ENCODE measurements at regions not wholly inside any gene's neighbourhood (a gene's known extent, or its start where the extent isn't known, plus 50 kb on each side); places are given as distances from the start of the nearest gene placed in this dataset.
"Not testable (repeated sequence)": the region's sequence is repeated elsewhere in the genome, so short reads cannot be mapped to it uniquely, and the experiment has no call there.

DNA sequence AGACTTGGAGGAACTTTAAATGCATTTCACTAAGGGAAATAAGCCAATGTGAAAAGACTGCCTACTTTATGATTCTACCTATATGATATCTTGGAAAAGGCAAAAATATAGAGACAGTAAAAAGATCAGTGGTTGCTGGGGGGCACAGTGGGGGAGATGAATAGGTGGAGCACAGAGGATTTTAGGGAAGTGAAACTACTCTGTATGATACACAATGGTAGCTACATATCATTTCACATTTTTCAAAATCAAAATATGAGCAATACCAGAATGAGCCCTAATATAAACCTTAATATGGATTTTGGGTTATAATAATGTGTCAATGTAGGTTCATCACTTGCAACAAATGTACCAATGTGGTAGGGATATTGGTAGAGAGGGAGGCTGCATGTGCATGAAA lies 161.4 kb upstream of the HTR1E start:
- Histone ChIP-seq H3K79me2 (ENCODE audit: insufficient read depth, low read depth, low read length) (no peaks in the 10 kb centered on the region), H3K4me3 (ENCODE audit: low read depth, low read length, poor library complexity, severe bottlenecking) (no peak overlapping the region), H3K4me2 (ENCODE audit: low read length) (no peak overlapping the region), H3K9me2 (ENCODE audit: insufficient read depth, low read length) (no peaks in the 10 kb centered on the region), H3K4me1 (ENCODE audit: insufficient read depth, low read length, poor library complexity, severe bottlenecking) (no peaks in the 10 kb centered on the region), H3K27ac (ENCODE audit: low read depth, low read length, poor library complexity, severe bottlenecking) (no peak overlapping the region), H3K36me3 (ENCODE audit: insufficient read depth, low read length) (no peaks in the 10 kb centered on the region), H4K20me1 (ENCODE audit: insufficient read depth, low read length) (no peaks in the 10 kb centered on the region), H3K9me3 (ENCODE audit: low read length) (no peaks in the 10 kb centered on the region), H2AFZ (ENCODE audit: low read length) (no peak overlapping the region)
- BruUV-seq (replicated peaks), result no TSS peak
- POLR2A ChIA-PET, result no interaction called here
- CTCF ChIA-PET (ENCODE audit: unreplicated experiment), result no interaction called here
- intact Hi-C loops (cut with micrococcal nuclease; ENCODE audit: unreplicated experiment), result no loop called here
- peak; percentile 20 for DNase-seq (ENCODE audit: low spot score)
- TF ChIP-seq EZH2phosphoT487 (IDR thresholded peaks at IDR 0.05; ENCODE audit: borderline replicate concordance, low read depth, low read length) (no peak), CTCF (conservative IDR thresholded peaks at IDR 0.05; ENCODE audit: low read length) (no peak)

GRCh38 chr6:86765211-86765610 lies 172.1 kb upstream of the HTR1E start:
- Histone ChIP-seq H4K20me1 (ENCODE audit: insufficient read depth, low read length) (no peaks in the 10 kb centered on the region), H3K79me2 (ENCODE audit: insufficient read depth, low read depth, low read length) (no peaks in the 10 kb centered on the region), H3K4me1 (ENCODE audit: insufficient read depth, low read length, poor library complexity, severe bottlenecking) (no peaks in the 10 kb centered on the region), H3K4me3 (ENCODE audit: low read depth, low read length, poor library complexity, severe bottlenecking) (no peak overlapping the region), H2AFZ (ENCODE audit: low read length) (no peak overlapping the region), H3K4me2 (ENCODE audit: low read length) (no peak overlapping the region), H3K36me3 (ENCODE audit: insufficient read depth, low read length) (no peaks in the 10 kb centered on the region), H3K9me2 (ENCODE audit: insufficient read depth, low read length) (no peaks in the 10 kb centered on the region; the same call in 1 of the 2 replicates), H3K9me3 (ENCODE audit: low read length) (no peaks in the 10 kb centered on the region), H3K27ac (ENCODE audit: low read depth, low read length, poor library complexity, severe bottlenecking) (no peak overlapping the region)
- ChIA-PET POLR2A (interaction anchor here (0.7 kb wide), 1 partner anchor 21 kb away, joined by 3 read pairs; no protein-coding TSS in a partner anchor), CTCF (ENCODE audit: unreplicated experiment) (no interaction called here)
- TF ChIP-seq EZH2phosphoT487 (IDR thresholded peaks at IDR 0.05; ENCODE audit: borderline replicate concordance, low read depth, low read length) (no peak), CTCF (conservative IDR thresholded peaks at IDR 0.05; ENCODE audit: low read length) (no peak)
- no peak for DNase-seq (ENCODE audit: low spot score)
- intact Hi-C loops (cut with micrococcal nuclease; ENCODE audit: unreplicated experiment), result no loop called here
- no TSS peak for BruUV-seq (replicated peaks)

DNA sequence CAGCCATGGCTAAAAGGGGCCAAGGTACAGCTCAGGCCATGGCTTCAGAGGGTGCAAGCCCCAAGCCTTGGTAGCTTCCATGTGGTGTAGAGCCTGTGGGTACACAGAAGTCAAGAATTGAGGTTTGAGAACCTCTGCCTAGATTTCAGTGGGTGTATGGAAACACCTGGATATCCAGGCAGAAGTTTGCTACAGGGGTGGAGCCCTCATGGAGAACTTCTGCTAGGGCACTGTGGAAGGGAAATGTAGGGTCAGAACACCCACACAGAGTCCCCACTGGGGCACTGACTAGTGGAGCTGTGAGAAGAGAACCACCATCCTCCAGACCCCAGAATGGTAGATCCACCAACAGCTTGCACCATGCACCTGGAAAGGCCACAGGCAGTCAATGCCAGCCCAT lies 177.4 kb upstream of the HTR1E start:
- H3K4me3 ChIP-seq (ENCODE audit: low read depth, low read length, poor library complexity, severe bottlenecking); H3K27ac ChIP-seq (ENCODE audit: low read depth, low read length, poor library complexity, severe bottlenecking); intact Hi-C loops (cut with micrococcal nuclease; ENCODE audit: unreplicated experiment); H2AFZ ChIP-seq (ENCODE audit: low read length); H3K36me3 ChIP-seq (ENCODE audit: insufficient read depth, low read length); H4K20me1 ChIP-seq (ENCODE audit: insufficient read depth, low read length); POLR2A ChIA-PET; H3K4me1 ChIP-seq (ENCODE audit: insufficient read depth, low read length, poor library complexity, severe bottlenecking); H3K4me2 ChIP-seq (ENCODE audit: low read length); H3K79me2 ChIP-seq (ENCODE audit: insufficient read depth, low read depth, low read length); H3K9me3 ChIP-seq (ENCODE audit: low read length); BruUV-seq (replicated peaks); CTCF ChIA-PET (ENCODE audit: unreplicated experiment); H3K9me2 ChIP-seq (ENCODE audit: insufficient read depth, low read length): not testable (repeated sequence)
- DNase-seq (ENCODE audit: low spot score), result peak; percentile 2

Measured in OCI-LY7 (cell line).